NCI-H460 (cell line): ENCODE measurements at regions not wholly inside any gene's neighbourhood (a gene's known extent, or its start where the extent isn't known, plus 50 kb on each side); places are given as distances from the start of the nearest gene placed in this dataset.

Source experiments
- DNase-seq: peaks from one replicate; pipeline ENCODE4 v3.0.0-alpha.2; 2016; ENCODE audit warnings: low read depth; ENCODE audit errors: extremely low read depth

GRCh38 chr1:163864207-163864606 lies 542.5 kb downstream of the NUF2 start:
- DNase-seq: no peak

DNA sequence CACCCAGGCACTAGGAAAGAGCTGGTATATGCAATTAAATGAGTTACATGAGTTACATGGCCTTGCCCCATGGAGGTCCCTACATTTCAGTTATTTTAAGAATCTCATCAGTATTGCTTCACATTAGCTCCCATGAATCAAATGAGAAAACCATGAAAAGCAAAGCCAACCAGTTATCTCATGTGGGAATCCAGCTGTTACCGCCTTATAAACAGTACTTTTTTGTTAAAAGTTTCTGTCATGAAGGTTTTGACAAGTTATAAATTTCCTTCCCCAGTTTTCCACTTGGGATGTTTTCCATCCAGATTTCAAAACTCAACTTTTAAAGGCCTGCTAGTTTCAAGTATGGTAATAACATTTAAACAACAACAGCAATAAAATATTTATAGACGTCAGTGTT lies 544.8 kb downstream of the NUF2 start:
- DNase-seq: no peak

- no peak for DNase-seq
Observed at GRCh38 chr1:163870666-163871065, 548.9 kb downstream of the NUF2 start.

GRCh38 chr1:163872067-163872466 lies 550.3 kb downstream of the NUF2 start:
- no peak for DNase-seq

DNA sequence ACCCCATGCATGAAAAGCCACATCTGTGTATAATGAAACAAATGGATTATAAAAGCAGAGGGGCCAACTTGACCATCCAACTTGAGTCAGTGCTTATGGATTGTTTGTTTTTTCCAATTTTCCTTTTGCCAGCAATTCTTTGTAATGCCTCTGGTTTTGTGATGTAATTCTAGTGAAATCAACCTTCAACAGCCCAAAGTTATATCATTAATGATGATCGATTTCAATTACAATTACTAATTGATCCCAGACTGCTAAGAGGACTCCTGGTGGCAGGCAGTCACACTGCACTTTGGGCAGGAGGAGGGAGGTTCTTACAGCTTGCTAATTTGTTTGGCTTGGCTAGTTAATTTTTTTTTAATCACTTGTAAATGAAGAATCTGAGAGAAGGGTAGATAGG lies 552.3 kb downstream of the NUF2 start:
- DNase-seq: no peak

- peak; percentile 59 for DNase-seq
Observed at GRCh38 chr1:163875200-163875926, 553.6 kb downstream of the NUF2 start.

GRCh38 chr1:163875927-163876320 lies 554.2 kb downstream of the NUF2 start:
- DNase-seq: no peak

DNA sequence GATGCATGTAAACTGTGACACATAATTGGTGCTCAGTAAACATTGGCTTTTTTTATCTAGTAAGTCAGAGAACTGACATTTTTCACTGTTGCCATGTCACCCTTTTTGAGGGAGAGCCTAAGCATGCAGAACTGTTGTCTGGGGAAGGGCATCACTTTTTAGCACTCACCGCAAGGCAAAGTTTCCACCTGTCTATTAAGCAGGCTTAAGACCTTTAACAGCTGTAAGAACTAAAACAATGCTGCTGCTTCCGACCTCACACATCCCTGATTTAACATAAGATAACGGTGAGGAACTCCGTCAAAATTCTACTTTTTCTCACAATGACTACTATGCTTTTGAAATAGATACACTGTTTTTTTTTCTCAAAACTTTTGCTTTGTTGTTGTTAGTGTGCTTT lies 554.8 kb downstream of the NUF2 start:
- DNase-seq: no peak

GRCh38 chr1:163877016-163877415 lies 555.3 kb downstream of the NUF2 start:
- DNase-seq: no peak

DNA sequence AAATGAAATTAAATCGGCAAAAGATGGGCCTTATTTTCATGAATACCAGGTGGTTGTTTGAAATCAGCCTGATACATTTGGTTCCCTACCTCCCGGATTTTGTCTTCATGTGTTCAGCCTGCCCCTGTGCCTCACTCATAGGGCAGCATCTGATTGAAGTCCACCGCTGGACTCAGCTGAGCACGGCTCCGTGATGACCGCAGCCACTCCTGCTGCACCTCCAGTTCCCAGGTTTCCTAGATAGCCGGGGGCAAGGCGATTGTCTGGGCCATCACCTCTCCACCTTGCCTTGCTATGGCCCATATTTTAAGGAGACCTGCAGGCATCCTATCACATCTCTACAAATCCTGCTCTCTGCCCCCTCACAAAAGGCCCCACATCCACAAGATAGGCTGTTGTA lies 563.8 kb downstream of the NUF2 start:
- no peak for DNase-seq

- DNase-seq: no peak
Observed at GRCh38 chr1:163896001-163896400, 574.2 kb downstream of the NUF2 start.

DNA sequence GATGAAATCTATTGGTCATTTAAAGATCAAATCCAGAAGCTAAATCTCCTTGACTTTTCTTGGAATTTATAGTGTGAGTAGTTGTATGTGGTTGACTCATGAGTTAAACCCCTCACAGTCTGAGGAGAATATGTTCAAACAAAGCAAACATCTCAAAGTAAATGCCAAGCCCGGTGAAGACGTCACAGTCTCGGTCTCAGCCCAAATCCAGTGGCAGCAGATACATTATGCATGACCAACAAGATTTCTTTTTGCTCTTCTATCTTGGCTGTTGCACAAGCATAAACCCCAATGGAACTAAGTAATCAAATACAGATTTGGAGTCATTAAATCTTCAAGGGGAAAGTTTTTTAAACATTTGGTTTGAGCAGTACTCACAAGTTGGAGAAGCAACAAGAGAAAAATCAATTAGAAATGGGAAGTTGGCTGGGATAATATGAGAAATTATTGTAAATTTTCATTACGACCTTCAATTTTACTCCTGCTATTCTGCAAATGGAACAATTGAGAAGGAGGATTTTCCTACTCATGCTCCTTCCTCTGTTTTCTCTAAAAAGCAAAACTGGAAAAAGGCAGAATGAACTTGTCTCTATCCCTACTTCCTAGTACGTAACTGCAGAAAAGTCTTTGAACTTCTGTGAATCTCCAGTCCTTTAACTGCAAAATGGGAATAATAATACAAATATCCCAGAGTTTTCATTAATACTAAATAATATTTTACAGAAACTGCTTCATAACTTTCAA lies 575.8 kb downstream of the NUF2 start:
- DNase-seq: no peak

- DNase-seq: no peak
Observed at GRCh38 chr1:163906283-163906682, 584.5 kb downstream of the NUF2 start.

GRCh38 chr1:163912170-163912884 lies 590.6 kb downstream of the NUF2 start:
- no peak for DNase-seq

DNA sequence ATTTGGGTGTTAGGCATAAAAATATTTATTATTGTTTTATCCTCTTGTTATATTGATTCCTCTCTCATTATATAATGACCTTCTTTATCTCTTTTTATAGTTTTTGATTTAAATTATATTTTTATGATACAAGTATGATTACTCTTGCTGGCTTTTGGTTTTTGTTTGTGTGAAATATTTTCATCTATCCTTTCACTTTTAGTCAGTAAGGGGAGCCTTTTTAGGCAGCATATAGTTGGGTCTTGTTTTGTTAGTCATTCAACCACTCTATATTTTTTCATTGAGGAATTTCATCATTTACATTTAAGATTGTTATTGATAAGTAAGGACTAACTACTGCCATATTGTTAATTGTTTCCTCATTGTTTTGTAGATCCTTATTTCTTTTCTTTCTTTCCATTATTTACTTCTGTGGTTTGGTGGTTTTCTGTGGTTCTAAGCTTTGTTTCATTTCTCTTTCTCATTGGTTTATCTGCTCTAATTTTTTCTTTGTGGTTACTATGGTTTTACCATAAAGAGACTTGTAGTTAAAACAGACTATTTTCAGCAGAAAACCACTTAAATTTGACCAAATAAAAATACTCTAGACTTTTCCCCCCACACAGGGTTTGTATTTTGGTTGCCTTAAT lies 593.1 kb downstream of the NUF2 start:
- no peak for DNase-seq

GRCh38 chr1:163922743-163923201 lies 601.0 kb downstream of the NUF2 start:
- DNase-seq: no peak

- DNase-seq: no peak
Observed at GRCh38 chr1:163924041-163924440, 602.3 kb downstream of the NUF2 start.

DNA sequence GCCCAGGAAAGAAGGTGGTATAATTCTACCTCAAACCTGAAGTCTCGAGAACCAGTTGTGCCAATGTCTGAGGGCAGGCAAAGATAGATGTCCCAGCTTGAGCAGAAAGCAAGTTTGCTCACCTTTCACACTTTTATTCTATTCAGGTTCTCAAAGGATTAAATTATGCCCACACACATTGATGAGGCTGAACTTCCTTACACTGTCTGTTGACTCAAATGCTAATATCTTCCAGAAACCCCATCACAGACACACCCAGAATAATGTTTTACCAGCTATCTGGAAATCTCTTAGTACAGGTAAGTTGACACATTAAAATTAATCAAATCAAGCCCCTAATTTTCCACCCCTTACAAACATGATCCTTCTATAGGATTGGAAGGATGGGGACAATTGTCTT lies 605.7 kb downstream of the NUF2 start:
- DNase-seq: no peak

DNA sequence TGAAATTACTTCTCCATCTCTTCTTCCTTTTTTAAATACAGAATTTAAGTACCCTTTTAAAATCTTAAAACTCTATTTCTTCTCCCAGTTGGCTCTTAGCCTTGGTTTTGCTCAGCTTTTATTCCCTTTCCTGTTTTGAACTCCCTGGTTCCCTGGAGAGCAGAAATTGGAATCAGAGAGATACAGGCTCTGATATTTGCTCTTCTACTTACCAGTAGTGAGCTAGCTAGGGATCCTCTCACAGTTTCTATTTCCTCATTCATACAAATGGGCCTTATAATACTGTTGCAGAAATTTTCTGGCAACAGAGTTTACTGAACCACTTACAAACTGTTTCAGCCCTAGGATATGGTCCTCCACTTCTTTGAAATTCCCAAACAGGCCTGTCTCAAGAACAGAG lies 606.3 kb downstream of the NUF2 start:
- no peak for DNase-seq

GRCh38 chr1:163928651-163929050 lies 606.9 kb downstream of the NUF2 start:
- DNase-seq: no peak

DNA sequence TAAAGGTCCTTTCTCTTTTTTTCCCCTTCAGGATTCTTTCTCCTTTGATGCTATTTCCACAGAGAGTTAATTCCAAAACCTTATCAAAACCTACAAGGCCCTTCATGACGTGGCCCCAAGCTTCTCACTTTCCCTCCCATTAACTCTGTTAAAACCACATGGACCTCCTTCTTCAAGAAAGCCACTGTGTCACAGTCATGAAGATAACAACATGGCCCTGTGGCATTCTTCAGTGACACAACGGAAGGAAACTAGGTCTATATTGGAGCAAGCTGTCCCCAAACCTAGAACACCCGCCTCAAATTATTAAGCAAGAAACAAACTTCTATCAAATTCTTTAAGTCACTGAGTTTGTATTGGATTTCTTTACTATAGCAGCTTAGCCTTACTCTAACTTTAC lies 611.1 kb downstream of the NUF2 start:
- no peak for DNase-seq
